NCI-H82 treated with DMSO at 0.1 percent for 48 hours (cell line): ENCODE measurements at regions not wholly inside any gene's neighbourhood (a gene's known extent, or its start where the extent isn't known, plus 50 kb on each side); places are given as distances from the start of the nearest gene placed in this dataset.

Source experiments
- DNase-seq: peaks from one replicate; lab custom pipeline; 2025; ENCODE audit not compliant: unreplicated experiment; lab: John Stamatoyannopoulos, UW

DNA sequence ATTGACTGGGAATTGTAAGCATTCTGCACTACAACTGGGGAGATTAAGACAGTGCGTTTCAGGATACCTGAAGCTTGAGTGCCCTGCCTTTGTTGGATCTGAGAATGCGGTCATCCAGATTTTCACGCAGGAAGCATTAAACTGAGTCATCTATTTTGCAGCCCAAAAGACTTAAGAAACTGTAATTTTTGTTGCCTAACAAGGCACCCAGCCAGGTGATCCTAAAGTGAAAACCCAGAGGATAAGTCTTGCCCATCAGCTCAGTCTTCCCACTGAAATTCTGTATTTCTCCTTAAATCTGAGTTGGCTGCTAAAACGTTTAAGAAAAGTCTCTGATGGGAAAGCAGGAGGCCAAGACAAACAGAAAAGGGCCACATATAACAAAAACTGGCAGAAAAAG is 242.5 kb upstream of the TMCO5A start:
- no peak for DNase-seq

DNA sequence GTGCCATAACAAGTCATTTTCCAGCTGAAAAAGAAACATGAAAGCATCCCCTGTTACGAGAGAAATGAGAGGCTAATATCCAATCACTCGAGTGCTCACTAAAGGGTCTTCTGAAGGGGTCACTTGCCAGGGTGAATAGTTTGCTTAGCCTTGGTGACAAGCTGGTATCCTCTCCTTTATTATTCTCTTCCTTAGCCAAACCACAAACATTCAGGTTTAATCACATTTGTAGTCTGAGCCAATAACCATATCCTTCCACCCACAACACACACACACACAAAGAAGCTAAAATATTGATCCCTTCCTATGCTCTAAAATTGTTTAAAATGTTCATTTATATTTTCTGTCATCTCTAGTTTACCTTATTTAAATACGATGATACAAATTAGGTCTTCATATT is 240.5 kb upstream of the TMCO5A start:
- DNase-seq: no peak

DNA sequence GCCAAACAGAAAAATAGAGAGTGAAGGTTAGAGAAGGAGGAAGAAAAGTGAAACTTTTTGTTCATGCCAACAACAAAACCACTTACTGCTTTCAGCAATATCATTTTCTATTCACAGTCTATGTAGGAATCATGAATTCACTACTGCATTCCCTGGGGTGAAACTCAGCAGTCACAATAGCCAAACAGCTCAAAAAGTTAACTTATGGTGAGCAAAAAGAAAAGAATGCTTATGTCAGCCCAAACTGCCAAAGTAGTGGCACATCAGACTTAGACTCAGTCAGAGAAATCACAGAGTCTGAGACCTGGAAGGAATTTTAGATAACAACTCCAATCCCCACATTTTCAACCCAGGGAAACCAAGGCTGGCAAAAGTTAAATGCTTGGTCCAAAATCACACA is 238.7 kb upstream of the TMCO5A start:
- DNase-seq: no peak

DNA sequence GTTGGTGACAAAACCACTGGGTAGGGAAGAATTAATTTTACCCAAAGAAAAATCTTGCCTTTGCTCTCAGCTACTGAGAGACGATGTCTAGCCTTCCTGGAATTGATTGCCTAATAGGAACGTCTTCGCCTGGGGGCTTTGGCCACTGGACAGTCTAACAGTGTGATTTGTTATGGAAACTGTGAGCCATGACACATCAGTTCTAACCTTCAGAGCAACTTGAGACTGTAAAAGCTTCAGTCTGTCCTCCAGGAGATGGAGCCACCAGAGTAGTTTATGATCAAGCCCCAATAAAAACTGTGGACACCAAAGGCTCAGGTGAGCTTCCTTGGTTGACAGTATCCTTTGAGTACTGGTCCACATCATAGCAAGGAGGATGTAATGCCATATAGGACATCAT is 235.8 kb upstream of the TMCO5A start:
- DNase-seq: no peak

DNA sequence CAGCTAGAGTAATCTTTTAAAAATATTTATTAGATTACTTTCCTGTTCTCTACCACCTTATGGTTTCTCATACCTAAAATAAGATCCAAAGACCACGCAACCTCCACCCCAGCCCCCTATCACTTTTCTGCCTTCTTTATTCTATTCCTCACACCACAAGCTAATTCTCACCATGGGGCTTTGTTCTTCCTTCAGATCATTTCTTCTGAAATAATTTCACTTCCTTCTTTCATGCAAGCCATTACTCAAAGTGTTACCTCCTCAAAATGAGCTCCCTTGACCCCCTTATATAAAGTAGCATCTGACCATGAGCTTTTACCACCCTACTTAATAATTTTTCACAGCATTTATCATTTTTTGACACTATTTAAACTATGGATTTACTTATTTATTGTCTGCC is 233.2 kb upstream of the TMCO5A start:
- DNase-seq: no peak

DNA sequence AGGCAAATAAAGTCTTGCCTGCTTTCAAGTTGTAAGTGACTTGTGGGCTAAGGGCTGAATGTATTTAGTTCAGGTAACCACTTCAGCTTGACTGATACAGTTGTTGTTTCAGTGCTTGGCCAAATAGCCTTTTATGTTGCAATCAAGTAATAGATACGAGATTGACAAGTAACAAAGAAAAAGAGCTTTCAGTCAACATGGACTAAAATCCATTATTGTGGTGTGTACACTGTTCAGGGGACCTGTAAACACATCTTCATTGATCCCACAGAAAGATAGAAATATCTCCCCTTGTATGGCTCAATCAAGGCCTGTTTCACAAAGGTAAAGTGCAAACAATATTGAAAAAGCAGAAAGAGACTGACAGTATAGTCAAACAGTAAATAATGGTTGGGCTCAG is 224.8 kb upstream of the TMCO5A start:
- DNase-seq: no peak

DNA sequence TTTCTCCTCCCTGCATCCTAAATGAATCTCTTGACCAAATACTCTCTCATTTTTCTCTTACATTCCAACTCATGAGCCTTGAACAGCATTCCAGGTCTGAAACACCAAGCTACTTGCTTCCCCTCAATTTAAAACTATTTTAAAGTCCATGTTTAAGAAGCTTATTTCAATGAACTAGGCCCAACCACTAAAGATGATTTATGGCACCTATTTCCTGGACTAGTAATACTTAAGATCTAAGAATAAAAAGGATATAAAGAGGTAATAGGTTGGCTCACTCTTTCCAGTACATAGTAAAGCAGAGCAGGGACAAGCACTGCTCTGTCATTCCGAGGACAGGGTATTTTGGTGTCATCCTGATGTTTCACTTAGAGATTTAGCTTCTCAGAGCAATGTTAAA is 219.3 kb upstream of the TMCO5A start:
- no peak for DNase-seq

DNA sequence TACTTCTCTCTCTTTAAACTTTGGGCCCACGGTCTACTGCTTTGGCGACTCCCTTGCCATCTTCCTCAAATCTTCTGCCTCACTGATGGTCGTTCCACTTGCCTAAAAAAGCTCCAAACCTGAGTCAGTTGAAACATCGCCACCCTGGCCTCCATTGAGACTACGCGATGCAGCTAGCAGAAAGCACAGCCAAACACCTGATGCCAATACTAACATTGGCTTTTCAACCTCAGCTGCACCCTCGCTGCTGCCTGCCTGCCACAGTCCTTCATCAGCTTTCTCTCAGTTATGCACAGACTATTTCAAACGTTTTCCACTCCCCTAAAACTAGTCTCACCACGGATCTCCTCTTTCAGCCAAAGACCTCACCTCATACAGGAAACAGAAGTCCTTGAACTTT is 214.2 kb upstream of the TMCO5A start:
- DNase-seq: no peak

DNA sequence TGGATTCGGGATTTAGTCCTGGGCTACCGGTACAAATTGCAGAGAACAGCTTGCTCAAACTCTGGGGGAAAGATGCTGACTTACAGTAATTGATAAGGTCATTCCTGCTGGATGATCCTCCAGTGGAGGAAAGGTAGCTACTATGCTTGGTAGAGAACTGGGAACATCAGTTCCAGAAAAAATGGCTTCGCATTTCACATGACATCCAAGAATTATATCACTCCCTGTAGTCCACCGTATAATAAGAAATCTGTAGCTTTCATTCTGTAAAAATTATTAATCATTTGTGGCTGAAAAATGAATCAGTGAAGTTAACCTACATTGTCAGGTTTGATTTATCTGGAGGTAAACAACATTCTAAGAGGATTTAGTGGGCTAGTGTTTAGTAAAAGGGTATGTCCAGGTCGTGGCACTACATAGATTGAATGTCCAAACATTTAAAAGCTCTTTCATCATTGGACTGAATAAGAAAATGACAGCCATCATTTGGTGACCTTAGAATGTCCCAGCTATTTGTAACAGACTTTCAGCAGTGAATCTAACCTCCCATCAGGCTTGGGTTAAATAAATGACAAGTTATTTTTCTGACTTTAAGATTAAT is 203.2 kb upstream of the TMCO5A start:
- DNase-seq: no peak

DNA sequence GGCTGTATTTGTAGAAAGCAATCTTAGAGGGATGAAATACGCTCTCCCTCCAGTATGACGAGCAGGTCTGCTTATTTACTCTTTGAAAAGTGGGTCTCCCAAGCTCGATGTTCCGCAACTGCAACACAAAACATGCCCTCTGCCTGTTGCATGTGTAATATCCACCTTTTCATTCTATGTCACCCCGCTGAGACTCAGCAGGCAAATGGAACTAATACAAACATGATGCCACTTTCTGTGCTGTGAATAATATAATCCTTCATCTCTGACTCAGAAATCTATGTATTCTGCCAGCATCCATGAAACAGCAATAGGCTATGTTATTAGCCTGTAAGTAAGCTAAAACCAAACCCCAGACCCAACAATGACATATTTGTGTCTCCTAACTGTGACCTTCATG is 200.8 kb upstream of the TMCO5A start:
- no peak for DNase-seq

DNA sequence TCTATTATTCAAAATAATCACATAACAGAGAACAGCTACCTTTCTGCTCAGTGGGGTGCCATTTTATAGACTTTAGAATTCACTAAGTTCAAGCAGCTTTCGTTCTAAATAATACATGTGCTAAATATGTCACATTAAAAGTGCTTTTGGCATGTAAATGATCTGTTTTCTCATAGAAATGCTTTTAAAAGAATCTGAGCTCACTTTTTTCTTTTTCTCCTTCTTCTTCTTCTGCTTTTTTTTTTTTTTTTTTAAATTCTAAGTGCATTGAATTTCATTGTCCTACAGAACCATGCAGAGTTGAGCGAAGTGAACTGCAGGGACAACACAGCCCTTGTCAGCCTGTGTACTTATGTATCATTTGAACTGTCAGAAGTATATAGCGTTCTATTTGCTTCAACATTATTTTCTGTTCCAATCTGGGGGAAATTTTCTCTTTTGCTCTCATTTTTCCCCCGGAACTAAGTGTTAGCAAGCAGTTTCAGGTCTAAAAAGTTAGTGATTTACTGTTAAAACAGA is 193.8 kb upstream of the TMCO5A start:
- DNase-seq: no peak

DNA sequence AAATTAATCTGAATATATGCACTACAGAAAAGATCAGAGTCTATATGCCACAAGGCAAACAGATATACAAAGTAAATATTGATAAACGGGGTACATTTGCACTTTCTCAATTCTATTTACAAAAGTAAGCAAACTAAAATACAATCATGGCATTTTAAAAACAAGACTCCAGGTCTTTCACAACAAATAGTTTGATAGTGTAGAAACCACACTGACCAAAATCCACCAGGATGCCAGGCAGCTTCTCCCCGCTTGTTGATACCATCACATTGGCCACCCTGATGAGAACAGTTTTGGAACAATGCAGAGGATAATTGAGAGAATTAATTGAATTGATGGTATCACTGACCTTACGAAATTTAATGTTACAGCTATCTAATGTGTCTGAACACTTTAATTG is 190.6 kb upstream of the TMCO5A start:
- DNase-seq: no peak

DNA sequence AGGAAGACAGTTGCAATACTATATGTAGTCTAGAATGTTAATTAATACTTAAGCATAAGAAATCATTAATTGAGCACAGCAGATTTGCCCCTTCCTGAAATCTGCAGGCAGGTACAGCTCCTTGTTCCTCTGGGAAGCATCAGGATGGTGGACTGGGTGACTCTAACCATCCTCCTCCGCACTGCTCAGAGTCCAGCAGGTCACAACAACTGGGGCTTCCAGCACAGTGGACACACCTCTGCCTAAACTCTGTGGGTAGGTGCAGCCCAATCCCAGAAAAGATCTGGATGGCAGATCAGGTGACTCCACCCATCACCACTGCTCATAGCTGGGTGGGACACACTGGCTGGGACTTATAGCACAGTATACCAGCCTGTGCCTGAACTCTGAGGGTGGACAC is 189.9 kb upstream of the TMCO5A start:
- DNase-seq: no peak

DNA sequence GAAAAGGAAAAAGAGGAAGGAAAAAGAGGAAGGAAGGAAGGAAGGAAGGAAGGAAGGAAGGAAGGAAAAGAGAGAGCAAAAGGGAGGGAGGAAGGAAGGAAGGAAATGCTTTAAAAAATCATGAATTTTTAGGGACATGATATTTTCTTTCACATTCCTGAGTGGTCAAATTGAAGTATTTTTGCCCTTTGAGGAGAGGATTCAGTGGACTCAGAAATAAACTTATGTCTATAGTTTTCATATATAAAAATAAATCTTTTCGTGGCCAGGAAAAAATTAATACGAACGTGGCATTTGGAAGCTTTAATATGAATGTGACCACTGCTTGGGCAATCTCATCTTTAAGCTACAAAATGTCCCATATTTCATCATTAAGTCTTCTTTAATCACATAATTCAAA is 183.0 kb upstream of the TMCO5A start:
- no peak for DNase-seq

DNA sequence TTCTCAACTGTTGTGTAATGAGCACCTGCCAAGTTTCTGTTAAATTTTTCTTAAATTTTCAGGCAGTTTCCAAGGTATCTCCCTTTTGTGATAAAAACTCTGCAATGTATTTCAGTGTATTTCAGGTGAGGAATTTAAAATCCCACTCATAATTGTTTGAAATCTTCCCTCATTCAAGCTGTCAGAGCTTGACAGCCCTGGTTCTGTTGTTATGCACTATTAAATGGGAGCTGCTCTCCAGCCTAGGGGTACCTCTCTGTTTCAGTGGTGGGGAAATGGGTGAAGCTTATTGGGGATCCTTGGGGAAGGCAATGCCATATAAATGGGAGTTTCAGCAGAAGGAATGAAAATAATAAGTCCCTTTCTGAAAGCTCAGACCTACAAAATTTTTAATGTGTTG is 178.0 kb upstream of the TMCO5A start:
- no peak for DNase-seq

DNA sequence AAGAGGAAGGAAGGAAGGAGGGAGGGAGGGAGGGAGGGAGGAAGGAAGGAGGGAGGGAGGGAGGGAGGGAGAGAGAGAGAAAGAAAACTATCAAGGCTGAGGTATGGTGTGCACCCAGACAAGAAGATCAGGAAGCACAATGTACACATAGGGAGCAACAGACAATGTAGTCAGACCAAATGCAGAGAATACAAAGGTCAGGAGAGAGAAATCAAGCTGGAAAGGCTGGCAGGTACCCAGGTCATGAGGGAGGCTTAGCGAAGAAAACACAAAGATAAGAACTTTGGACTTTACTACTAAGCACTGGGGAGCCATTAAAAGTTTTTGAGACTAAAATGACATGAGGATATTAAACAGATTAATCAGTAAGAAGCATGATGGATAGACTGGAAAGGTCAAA is 176.0 kb upstream of the TMCO5A start:
- no peak for DNase-seq

DNA sequence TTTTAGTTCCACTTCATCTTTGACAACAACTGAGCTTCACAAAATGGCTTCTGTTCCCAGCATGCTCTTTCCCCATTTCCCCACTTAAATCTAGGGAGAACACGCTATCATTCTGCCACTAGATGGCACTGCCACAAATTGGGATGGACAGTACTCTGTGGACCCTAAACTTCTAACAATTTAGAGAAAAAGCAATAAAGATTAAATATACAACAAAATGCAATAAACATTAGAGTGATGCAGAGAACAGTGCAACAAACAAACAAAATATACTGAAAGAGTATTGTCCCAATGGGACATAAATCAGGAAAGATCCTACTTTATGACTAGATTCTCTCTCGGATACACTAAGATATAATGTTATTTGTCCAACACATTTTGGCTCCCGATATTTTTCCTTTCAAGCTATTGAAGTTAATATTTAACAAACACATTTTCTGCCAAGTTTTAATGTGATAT is 169.7 kb upstream of the TMCO5A start:
- no peak for DNase-seq

DNA sequence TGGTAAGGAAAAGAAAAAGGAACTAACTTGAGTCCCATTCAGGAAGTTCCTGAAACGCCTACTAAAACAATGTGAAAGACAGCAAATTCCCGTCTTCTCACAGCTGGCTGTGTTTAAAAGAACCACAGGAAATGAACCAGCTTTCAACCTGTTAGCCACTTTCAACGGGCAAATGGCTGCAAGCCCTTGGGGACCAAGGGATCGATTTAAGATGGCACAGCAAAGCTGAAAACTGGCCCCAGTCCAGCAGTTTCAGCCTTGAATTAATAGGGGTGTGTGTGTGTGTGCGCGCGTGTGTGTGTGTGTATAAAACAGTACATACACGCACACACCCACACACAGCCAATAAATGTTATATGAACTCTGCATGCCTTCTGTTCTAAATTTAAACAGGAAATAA is 168.7 kb upstream of the TMCO5A start:
- DNase-seq: no peak

DNA sequence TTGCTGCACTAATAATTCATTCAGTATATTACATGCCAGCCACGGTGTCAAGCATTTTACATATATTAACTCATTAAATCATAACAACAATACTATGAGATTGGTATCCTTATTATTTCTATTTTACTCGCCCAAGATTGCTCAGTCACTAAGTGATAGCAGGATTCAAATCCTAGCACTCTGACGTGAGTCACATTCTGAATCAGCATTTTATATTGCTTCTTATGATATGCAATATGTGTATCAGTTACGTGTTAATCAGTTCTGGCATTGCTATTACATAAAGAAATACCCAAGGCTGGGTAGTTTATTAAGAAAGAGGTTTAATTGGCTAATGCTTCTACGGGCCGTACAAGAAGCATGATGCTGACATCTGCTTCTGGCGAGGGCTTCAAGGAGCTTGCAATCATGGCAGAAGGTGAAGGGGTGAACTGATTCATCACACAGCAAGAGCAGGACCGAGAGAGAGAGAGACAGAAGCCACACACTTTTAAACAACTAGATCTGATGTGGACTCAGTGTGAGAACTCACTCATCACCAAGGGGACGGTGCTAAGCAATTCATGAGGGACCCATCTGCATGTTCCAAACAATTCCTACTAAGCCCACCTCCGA is 166.5 kb upstream of the TMCO5A start:
- no peak for DNase-seq

DNA sequence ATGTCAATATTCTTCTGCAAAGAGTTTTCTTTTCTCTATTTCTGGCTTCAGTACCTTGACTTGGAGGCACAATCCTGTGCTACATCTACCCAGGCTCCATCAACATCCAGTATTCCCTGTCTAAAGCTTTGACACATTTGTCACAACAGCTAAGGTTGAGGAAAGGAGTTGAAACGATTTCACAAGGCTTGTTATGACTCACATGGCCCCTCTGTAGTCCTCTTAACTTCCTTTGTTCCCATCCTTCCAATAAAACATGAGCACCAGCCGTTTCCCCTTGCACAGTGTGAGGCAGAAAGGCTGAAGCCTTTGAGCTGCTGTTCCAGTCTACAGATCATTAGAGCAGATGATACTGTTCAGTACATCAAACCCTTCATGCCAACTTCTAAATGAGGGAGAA is 163.0 kb upstream of the TMCO5A start:
- no peak for DNase-seq

DNA sequence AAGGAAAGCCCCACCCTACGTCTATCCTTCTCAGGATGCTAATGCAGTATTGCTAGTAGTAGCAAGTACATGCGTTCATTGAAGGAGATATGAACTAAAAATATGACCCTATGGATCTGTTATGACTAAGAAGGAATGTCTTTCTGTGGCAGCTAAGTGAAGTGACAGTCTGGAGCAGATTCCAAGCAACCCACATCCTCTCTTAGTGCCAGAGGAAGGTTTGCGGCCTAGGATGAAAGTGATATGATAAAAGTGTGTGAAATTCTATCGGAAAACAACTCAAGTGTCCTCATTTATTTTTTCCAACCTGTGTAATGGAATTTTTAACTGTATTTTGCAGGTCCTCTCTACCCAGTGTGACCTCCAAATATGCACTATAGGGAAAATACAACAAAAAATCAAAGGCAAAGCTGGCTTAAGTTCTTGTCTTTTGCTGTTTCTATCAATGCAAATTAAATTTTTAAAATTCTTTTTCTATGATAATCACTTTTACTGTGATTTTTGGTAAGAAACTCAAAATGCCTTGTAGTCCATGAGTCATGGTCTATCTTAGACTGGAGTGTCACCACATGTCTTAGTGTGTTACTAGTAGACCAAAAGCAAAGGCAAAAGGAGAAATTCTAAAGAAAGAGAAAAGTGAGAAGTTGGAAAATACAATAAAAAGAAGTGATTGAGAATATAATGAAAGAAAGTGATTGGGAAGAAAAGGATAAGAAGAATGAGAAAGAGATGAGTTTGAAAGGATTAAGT is 161.2 kb upstream of the TMCO5A start:
- no peak for DNase-seq

DNA sequence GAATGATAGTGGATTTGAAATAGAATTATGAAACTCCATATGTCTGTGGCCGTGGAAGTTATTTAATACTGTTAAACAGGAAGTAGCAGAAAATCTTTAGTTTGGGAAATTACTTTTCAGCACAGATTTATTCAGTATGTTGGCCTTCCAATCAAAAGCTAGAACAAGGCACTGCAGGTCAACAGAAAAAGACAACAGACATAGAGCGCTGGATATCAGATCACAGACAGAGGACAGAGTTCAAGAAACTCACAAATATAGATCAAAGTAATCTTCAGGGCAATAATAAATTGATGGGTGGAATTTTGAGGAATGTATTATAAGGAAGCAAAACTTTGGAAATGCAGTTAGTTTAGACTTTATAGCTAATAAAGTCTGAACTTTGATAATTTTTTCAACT is 159.5 kb upstream of the TMCO5A start:
- DNase-seq: no peak
